ENCODE measurements at regions not wholly inside any gene's neighbourhood (a gene's known extent, or its start where the extent isn't known, plus 50 kb on each side); places are given as distances from the start of the nearest gene placed in this dataset.
"Not testable (repeated sequence)": the region's sequence is repeated elsewhere in the genome, so short reads cannot be mapped to it uniquely, and the experiment has no call there.

GRCh38 chr9:36521148-36521547, 51.5 kb upstream of the MELK start:
- H3K4me3 ChIP-seq (ENCODE audit: low read depth, low read length): no peak overlapping the region
- DNase-seq (ENCODE audit: low read depth): no peak

GRCh38 chr9:36517131-36517530, 55.6 kb upstream of the MELK start:
- no peak for DNase-seq (ENCODE audit: low read depth)
- H3K4me3 ChIP-seq (ENCODE audit: low read depth, low read length): no peak overlapping the region

- no peak overlapping the region for H3K4me3 ChIP-seq (ENCODE audit: low read depth, low read length)
- DNase-seq (ENCODE audit: low read depth): no peak
Measured at GRCh38 chr9:36504156-36504555, 68.5 kb upstream of the MELK start.

- no peak for DNase-seq (ENCODE audit: low read depth)
Measured at GRCh38 chr9:36503172-36504088, 69.3 kb upstream of the MELK start.

DNA sequence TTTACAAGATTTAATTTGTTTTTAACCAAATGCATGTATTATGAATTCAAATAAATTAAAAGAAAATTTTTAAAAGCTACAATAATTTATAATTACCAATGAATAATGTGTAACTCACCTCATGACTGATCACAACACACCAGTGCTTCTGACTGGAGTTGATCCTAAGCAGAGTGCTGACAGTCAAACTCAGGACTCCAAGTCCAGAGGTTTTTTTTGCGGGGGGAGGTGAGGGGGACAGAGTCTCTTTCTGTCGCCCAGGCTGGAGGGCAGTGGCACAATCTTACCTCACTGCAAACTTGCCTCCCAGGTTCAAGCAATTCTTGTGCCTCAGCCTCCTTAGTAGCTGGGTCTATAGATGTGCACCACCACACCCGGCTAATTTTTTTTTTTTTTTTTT, 71.0 kb upstream of the MELK start:
- no peak for DNase-seq (ENCODE audit: low read depth)
- H3K4me3 ChIP-seq (ENCODE audit: low read depth, low read length): no peak overlapping the region

More at GRCh38 chr9:36503172-36504088, 69.3 kb upstream of the MELK start:
- no peak overlapping the region for H3K4me3 ChIP-seq (ENCODE audit: low read depth, low read length)

DNA sequence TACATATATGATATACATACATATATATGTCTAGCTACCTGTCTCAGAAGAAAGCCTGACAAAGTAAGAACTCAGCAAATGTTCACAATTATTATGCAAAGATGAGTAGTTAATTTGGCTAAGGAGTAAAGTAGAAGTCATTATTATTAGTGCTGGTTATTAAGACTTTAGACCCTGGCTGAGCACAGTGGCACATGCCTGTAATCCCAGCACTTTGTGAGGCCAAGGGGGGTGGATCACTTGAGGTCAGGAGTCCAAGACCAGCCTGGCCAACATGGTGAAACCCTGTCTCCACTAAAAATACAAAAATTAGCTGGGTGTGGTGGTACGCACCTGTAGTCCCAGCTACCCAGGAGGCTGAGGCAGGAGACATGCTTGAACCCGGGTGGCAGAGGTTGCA, 71.8 kb upstream of the MELK start:
- DNase-seq (ENCODE audit: low read depth); H3K4me3 ChIP-seq (ENCODE audit: low read depth, low read length): not testable (repeated sequence)

DNA sequence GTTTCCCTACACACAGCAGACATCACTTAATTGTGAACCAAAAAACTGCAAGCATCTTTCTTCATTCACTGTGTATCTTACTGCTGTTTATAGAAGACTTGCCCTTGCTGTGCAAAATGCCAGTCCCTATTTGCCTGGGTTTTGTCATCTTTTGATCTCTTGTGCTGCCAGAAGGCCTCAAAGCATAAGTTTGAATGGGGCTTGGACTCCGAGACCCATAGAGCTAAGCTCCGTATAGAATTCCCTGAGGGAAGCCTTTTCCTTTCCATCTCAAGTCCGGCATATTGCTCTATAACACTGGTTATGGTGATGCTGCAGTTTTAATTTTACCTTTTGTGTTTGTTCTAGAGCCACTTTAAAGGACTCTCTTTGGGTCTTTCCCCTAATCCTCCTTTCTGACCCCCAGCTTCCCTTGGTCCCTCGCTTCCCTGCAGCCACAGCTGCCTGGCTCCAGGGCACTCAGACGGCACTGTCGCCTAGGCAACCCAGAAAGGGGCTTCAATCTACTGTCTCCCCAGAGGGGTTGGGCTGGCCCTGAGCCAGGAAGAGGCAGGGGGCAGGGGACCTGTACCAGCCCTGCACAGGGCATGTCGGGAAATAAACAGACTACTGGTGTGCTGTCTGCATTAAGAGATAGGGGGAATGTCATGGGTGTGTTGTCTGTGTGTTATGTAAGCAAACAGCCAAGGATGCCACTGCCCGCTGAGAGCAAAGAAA, 73.4 kb upstream of the MELK start:
- no peak for DNase-seq (ENCODE audit: low read depth)
- H3K4me3 ChIP-seq (ENCODE audit: low read depth, low read length): no peak overlapping the region

- not testable (repeated sequence) for DNase-seq (ENCODE audit: low read depth); H3K4me3 ChIP-seq (ENCODE audit: low read depth, low read length)
Measured at GRCh38 chr9:36493564-36493963, 79.1 kb upstream of the MELK start.

DNA sequence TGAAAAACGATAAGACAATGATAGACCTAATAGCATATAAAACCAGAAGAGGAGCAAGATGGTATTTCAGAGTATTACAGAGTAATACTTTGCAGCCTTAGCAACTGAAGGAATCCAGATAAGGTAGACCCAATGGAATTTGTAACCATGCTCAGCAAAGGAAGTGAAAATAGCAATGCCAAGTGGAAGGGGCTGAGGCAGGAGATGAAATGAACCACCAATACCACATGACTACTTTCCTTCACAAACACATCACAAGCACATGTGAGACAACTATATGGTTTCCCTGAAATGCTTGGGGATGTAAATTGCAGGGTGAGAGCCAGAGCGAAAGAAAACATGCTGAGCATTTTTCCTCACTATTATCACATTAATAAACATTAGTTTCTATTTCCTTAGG, 79.8 kb upstream of the MELK start:
- H3K4me3 ChIP-seq (ENCODE audit: low read depth, low read length): no peak overlapping the region
- no peak for DNase-seq (ENCODE audit: low read depth)

DNA sequence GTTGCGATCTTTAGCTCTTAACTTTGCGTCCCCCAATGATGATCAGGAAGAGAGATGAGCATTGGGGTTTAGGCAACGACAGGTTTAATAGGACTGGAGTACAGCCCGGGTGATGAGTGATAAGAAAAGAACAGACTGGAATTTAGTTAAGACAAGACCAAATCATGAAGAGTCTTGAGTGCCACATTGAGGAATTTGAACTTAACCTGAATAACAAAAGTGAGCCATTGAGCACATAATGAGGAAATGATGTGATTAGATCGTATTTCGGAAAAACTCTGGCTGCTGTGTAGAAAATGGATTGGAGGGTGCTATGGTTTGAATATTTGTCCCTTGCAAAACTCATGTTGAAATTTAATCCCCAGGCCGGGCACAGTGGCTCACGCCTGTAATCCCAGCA, 83.2 kb upstream of the MELK start:
- no peak for DNase-seq (ENCODE audit: low read depth)
- H3K4me3 ChIP-seq (ENCODE audit: low read depth, low read length): no peak overlapping the region

DNA sequence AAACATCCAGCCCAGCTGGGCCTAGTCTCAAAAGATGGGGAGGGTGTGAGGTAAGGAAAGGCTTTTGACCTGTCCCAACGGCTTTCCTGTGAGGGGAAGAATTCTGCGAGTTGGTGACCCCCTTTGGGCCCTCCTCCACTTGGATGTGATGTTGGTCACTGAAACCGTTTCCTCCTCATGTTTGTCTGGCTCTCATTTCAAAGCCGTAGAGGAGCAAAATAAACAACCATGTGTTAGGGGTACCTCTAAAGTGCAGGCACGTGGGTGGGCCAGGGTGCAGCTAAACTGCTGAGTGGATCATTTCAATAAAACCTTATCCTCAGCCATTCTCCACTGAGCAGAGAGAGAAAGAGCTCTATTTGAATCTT, 84.3 kb upstream of the MELK start:
- H3K4me3 ChIP-seq (ENCODE audit: low read depth, low read length): peak overlapping the region; percentile 53
- DNase-seq (ENCODE audit: low read depth): no peak

- peak overlapping the region; percentile 96 for H3K4me3 ChIP-seq (ENCODE audit: low read depth, low read length)
- DNase-seq (ENCODE audit: low read depth): peak; percentile 80
Measured at GRCh38 chr9:36487482-36488388, 85.0 kb upstream of the MELK start.

DNA sequence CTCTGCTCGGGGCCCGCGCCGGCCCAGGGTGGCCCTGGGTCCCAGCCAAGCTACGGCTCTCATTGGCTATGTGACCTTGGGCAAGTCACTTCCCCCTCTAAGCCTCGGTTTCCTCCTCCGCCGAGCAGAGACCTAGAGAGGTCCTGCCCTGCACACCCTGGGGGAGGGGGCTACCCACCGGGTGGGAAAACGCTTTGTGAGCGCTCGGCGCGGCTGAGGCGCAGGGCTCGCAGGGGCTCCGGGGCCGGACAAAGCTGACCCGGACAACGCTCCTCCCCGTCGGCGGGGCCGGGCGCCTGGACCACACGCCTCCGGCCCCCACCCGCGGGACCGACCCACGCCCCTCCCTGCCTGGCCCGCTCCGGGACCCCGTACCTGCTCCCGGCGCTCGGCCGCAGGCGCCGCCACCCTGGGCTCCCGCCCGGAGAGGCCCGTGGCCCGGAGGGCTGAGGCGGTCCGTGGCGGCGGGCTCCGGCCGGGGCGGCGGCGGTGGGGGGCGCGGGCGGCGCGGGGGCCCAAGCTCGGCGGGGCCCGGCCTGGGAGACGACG, 85.7 kb upstream of the MELK start:
- peak overlapping the region; percentile 96 for H3K4me3 ChIP-seq (ENCODE audit: low read depth, low read length)
- DNase-seq (ENCODE audit: low read depth): no peak

GRCh38 chr9:36486329-36486932, 86.3 kb upstream of the MELK start:
- H3K4me3 ChIP-seq (ENCODE audit: low read depth, low read length): peak overlapping the region; percentile 96
- no peak for DNase-seq (ENCODE audit: low read depth)

GRCh38 chr9:36485647-36486328, 85.7 kb upstream of the RNF38 start:
- DNase-seq (ENCODE audit: low read depth): no peak
- H3K4me3 ChIP-seq (ENCODE audit: low read depth, low read length): peak overlapping the region; percentile 96

DNA sequence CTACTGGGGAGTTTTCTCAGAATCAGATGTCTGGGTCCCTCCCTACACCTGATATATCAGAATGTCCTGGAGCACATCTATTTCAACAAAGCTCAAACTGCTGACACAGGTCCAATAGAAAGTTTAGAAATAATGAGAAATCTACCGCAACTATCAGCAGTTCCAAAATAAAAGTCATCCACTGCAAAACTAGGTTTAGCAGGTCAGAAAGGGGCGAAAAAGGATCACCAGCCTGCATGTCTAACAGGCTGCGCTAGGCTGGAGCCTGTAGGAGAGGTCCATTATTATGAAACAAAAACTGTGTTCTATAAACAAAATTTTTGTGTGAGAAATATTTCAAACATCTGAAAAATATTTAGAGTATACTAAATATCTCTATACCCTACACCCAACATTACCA, 84.1 kb upstream of the RNF38 start:
- no peak overlapping the region for H3K4me3 ChIP-seq (ENCODE audit: low read depth, low read length)
- DNase-seq (ENCODE audit: low read depth): no peak

DNA sequence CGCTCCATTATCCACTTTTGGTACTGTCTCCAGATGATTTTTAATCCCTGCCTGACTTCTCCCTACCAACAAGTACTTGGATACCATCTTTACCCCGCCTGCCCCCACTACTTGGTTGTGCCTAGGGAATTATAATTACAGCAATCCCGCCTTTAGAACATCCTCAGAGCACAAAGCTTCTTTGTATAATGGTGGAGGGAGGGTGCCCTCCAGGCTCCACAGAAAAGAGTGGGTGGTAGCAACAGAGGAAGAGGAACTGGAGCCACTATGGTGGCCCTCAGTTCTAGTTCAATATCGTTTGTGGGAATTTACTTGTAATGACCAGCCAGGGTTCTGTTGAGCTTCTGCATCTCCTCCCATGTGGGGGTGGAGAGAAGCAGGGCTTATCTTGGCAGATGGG, 79.0 kb upstream of the RNF38 start:
- no peak for DNase-seq (ENCODE audit: low read depth)
- H3K4me3 ChIP-seq (ENCODE audit: low read depth, low read length): no peak overlapping the region

- H3K4me3 ChIP-seq (ENCODE audit: low read depth, low read length): no peak overlapping the region
- no peak for DNase-seq (ENCODE audit: low read depth)
Measured at GRCh38 chr9:36471359-36471758, 71.3 kb upstream of the RNF38 start.

Data from skeletal muscle cell (primary cell).